GM19043 (cell line): ENCODE measurements at regions not wholly inside any gene's neighbourhood (a gene's known extent, or its start where the extent isn't known, plus 50 kb on each side); places are given as distances from the start of the nearest gene placed in this dataset.
"Not testable (repeated sequence)": the region's sequence is repeated elsewhere in the genome, so short reads cannot be mapped to it uniquely, and the experiment has no call there.

Source experiments
- ATAC-seq: cut with Tn5 transposase; IDR thresholded peaks from one replicate; pipeline ENCODE4 v1.9.1; 2021; ENCODE audit warnings: low read depth; ENCODE audit not compliant: unreplicated experiment

- ATAC-seq = no peak
Measured at GRCh38 chr17:33871720-33872540, 383.2 kb upstream of the CCL2 start.

GRCh38 chr17:33873201-33873617 lies 381.9 kb upstream of the CCL2 start:
- ATAC-seq = no peak

GRCh38 chr17:33874617-33875060 lies 380.4 kb upstream of the CCL2 start:
- no peak for ATAC-seq

- no peak for ATAC-seq
Measured at GRCh38 chr17:33875973-33876372, 379.1 kb upstream of the CCL2 start.

GRCh38 chr17:33882273-33882672 lies 372.8 kb upstream of the CCL2 start:
- not testable (repeated sequence) for ATAC-seq

- ATAC-seq = not testable (repeated sequence)
Measured at GRCh38 chr17:33882677-33883076, 372.4 kb upstream of the CCL2 start.

- no peak for ATAC-seq
Measured at GRCh38 chr17:33888455-33888854, 366.6 kb upstream of the CCL2 start.

- ATAC-seq = no peak
Measured at GRCh38 chr17:33889040-33889439, 366.0 kb upstream of the CCL2 start.

GRCh38 chr17:33889766-33890165 lies 365.3 kb upstream of the CCL2 start:
- no peak for ATAC-seq

- ATAC-seq = no peak
Measured at GRCh38 chr17:33892717-33893591, 362.1 kb upstream of the CCL2 start.

- ATAC-seq = no peak
Measured at GRCh38 chr17:33895491-33895890, 359.6 kb upstream of the CCL2 start.

GRCh38 chr17:33896263-33896662 lies 358.8 kb upstream of the CCL2 start:
- ATAC-seq = no peak

GRCh38 chr17:33901085-33901484 lies 354.0 kb upstream of the CCL2 start:
- ATAC-seq = no peak

GRCh38 chr17:33902901-33903449 lies 352.1 kb upstream of the CCL2 start:
- ATAC-seq = no peak

- no peak for ATAC-seq
Measured at GRCh38 chr17:33904476-33904875, 350.6 kb upstream of the CCL2 start.

- ATAC-seq = no peak
Measured at GRCh38 chr17:33905338-33905800, 349.7 kb upstream of the CCL2 start.

GRCh38 chr17:33908363-33909064 lies 346.6 kb upstream of the CCL2 start:
- no peak for ATAC-seq

- no peak for ATAC-seq
Measured at GRCh38 chr17:33910200-33910857, 344.8 kb upstream of the CCL2 start.

- no peak for ATAC-seq
Measured at GRCh38 chr17:33914125-33914524, 341.0 kb upstream of the CCL2 start.

- no peak for ATAC-seq
Measured at GRCh38 chr17:33922971-33923370, 332.1 kb upstream of the CCL2 start.
